ENCODE measurements at regions not wholly inside any gene's neighbourhood (a gene's known extent, or its start where the extent isn't known, plus 50 kb on each side); places are given as distances from the start of the nearest gene placed in this dataset.
A peak's percentile ranks its signal among the peaks of the same experiment; 100 is the strongest.

GRCh38 chr20:52482044-52482443 is 290.5 kb upstream of the ZFP64 start:
- no peak overlapping the region for H3K4me3 ChIP-seq (ENCODE audit: low read length)
- TF ChIP-seq CTCF (IDR thresholded peaks at IDR 0.05; ENCODE audit: insufficient read depth, low read depth, low read length, missing control alignments) = no peak
- DNase-seq (ENCODE audit: low read depth) = no peak

GRCh38 chr20:52481443-52481842 is 289.9 kb upstream of the ZFP64 start:
- no peak for TF ChIP-seq CTCF (IDR thresholded peaks at IDR 0.05; ENCODE audit: insufficient read depth, low read depth, low read length, missing control alignments)
- DNase-seq (ENCODE audit: low read depth) = no peak
- no peak overlapping the region for H3K4me3 ChIP-seq (ENCODE audit: low read length)

DNA sequence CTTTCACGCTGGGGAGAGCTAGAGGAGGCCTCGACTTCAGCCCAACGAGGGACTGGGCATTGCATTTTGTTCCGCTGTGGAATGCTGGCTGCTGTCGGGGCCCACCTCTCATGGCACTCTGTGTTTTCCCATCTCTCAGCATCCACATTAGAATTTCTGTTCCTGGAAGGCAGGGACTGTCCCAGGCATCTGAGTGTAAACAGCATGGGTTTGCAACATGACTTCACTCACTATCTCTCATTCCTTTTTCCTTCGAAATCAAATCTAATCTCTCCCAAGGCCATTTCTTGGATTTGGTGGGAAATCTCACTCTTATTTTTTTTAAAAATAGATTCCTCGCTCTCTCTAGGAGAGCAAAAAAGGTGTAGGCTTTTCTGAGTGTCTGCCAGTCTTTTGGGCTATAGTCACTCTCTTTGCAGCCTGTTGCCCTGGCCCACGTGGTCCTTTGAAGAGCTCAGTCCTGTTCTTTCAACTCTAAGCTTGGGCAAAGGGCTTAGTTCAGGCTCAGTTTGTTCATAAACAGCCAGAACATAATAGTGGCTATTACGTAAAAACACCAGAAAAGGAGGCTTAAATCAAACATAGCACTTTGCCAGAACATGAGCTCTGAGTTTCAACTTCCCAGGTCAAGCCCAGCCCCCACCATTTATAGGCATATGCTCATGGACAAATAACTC is 284.6 kb upstream of the ZFP64 start:
- H3K4me3 ChIP-seq (ENCODE audit: low read length) = no peak overlapping the region
- no peak for TF ChIP-seq CTCF (IDR thresholded peaks at IDR 0.05; ENCODE audit: insufficient read depth, low read depth, low read length, missing control alignments)
- no peak for DNase-seq (ENCODE audit: low read depth)

DNA sequence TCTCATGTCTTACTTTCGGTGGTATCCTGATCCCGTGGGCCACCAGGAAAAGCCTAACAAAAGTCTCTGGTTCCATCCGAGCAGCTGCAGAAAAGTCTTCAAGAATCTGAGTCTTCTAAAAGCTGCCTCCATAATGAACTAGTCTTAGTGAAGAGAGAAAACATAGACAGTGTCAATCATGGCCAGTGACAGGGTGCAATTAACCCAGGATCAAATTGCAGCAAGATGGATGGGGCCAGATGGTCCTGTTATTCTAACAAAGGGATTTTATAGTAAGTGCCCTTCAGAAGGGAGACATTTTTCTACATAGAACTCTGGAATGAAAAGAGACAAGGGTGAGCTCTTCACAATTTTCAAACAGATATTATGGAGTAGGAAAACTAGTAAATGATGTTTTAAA is 281.6 kb upstream of the ZFP64 start:
- DNase-seq (ENCODE audit: low read depth) = no peak
- no peak overlapping the region for H3K4me3 ChIP-seq (ENCODE audit: low read length)
- TF ChIP-seq CTCF (IDR thresholded peaks at IDR 0.05; ENCODE audit: insufficient read depth, low read depth, low read length, missing control alignments) = no peak

DNA sequence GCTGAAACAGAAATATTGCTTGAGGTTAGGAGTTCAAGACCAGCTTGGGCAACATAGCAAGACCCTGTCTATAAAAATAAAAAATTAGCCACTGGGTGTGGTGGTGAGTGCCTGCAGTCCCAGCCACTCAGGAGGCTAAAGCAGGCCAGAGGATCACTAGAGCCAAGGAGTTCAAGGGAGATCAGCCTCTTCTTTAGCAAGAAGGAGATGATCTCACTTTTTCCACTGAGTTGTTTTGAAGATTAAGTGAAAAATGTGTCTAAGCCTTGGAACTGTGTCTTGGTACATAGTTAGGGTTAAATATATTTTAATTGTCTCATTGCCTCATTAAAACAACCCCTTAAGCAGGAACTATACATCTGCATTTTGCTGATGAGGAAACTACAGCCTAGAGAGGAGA is 279.0 kb upstream of the ZFP64 start:
- H3K4me3 ChIP-seq (ENCODE audit: low read length) = no peak overlapping the region
- DNase-seq (ENCODE audit: low read depth) = no peak
- TF ChIP-seq CTCF (IDR thresholded peaks at IDR 0.05; ENCODE audit: insufficient read depth, low read depth, low read length, missing control alignments) = no peak

DNA sequence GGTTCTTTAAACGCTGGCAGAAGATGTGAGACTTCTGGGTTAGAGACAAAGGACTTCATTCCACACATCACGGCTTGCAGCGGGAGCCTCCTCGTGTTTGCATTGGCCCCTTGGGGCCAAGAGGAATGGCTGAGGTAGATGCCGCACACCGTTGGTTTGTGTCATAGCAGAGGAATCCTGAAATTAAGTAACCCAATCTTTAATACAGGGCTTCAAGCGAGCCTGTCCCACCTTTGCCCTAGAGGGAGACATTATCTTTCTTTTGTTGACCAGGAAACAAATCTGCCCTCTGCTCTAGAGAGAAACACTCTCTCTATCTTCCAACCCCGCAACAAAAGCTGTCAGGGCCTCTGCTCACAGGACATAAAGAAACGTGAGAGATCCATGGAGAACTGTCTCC is 277.5 kb upstream of the ZFP64 start:
- no peak overlapping the region for H3K4me3 ChIP-seq (ENCODE audit: low read length)
- peak; percentile 7 for DNase-seq (ENCODE audit: low read depth)
- peak; percentile 7 for TF ChIP-seq CTCF (IDR thresholded peaks at IDR 0.05; ENCODE audit: insufficient read depth, low read depth, low read length, missing control alignments)

GRCh38 chr20:52465991-52466390 is 274.4 kb upstream of the ZFP64 start:
- no peak for TF ChIP-seq CTCF (IDR thresholded peaks at IDR 0.05; ENCODE audit: insufficient read depth, low read depth, low read length, missing control alignments)
- no peak for DNase-seq (ENCODE audit: low read depth)
- H3K4me3 ChIP-seq (ENCODE audit: low read length) = no peak overlapping the region

Data from epithelial cell of esophagus (primary cell).